Astrocyte of the cerebellum (primary cell): ENCODE measurements at regions not wholly inside any gene's neighbourhood (a gene's known extent, or its start where the extent isn't known, plus 50 kb on each side); places are given as distances from the start of the nearest gene placed in this dataset.

ENCODE experiments used
- DNase-seq: peaks from one replicate; pipeline ENCODE4 v3.0.0-alpha.2; 2011; ENCODE audit warnings: low read depth
- H3K4me3 ChIP-seq: 2 replicates; pipeline ENCODE4 v1.5.1; 2011; ENCODE audit warnings: mild to moderate bottlenecking, low read depth, low read length, moderate library complexity
- CTCF ChIP-seq: IDR thresholded peaks from 2 replicates; pipeline ENCODE4 v1.5.1; 2012; ENCODE audit warnings: low read length, low read depth, moderate library complexity, mild to moderate bottlenecking; ENCODE audit errors: missing control alignments
- in situ Hi-C: cut with HindIII; loops from 2 replicates; pipeline ENCODE4 v1.10.0; 2017; ENCODE audit warnings: low sequenced_read_pairs

GRCh38 chr13:80400164-80400864, 59.4 kb upstream of the SPRY2 start:
- in situ Hi-C loops: no loop called here
- no peak for TF ChIP-seq CTCF
- no peak for DNase-seq
- no peak overlapping the region for H3K4me3 ChIP-seq

DNA sequence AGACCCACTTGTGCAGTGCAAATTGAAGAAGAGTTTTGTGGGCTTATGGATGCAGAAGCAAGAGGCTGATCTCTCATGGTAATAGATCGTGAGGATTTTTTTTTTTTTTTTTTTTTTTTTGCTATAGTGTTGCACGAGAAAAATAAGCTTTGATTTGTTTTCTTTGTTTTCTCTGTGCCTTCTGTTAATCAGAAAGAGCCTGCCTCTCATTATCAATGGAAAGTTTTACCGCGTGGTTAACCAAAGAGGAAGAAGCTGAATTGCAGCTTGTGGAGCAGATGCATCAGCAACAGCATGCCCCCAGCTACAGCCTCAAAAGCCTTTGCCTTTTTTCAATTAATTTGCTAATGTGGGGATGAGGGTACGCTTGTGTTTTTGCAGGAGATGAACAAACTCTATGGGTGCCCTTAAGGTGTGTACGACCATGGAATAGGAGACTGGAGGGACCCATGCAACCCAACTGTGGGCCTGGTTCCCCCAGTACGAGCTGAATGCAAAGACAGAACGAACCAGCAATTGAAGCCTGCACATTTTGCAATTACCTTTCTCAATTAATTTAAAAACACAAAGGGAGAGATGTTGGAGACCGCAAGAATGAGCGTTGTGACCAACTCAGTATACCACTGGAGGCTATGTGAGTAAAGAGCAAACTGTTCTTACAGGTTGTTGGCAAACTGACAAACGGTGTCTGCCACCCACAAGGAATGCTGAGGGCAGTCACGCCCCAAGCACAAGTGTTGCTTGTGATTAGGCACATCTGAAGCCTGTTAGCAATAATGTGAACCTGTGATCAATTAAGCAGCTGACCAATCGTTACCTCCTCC, 58.6 kb upstream of the SPRY2 start:
- DNase-seq: no peak
- no peak for TF ChIP-seq CTCF
- H3K4me3 ChIP-seq: no peak overlapping the region
- in situ Hi-C loops: no loop called here
